Eye (tissue), 1 donor: ENCODE measurements at regions not wholly inside any gene's neighbourhood (a gene's known extent, or its start where the extent isn't known, plus 50 kb on each side); places are given as distances from the start of the nearest gene placed in this dataset.

Experiments
- DNase-seq: peaks from one replicate; pipeline ENCODE4 v3.0.0-alpha.2; 2015

DNA sequence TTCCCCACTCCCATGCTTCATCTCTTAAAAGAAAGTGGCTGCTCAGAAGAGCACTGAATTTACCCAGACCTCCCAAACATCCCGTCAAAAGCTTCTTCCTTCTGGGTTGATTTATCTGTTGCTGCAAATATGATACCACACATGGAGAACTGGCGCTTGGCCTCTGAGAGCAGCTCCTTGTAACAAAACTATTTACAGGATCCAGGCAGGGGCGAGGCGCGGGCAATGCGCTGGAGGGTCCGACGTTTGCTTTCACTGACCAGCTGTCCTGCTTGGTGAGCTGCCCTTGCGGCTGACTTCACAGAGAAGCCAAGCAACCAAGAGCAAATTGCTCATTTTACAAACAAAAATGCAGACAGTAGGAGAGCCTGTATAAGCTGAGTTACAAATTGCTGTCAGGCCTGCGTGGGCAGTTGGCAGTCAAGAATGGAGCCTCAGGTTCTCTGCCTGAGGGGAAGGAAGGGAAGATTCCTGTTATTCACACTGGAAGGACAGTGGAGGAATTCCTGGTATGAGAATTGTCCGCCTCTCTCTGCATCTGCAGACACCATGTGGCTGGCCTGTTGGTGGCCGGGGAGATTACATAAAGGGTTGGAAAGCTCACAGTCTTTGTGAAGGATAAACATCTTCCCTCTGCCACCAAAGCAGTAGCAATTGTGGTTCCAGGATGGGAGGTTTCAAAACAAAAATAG is 192.2 kb upstream of the LEF1 start:
- DNase-seq, result peak; percentile 67

DNA sequence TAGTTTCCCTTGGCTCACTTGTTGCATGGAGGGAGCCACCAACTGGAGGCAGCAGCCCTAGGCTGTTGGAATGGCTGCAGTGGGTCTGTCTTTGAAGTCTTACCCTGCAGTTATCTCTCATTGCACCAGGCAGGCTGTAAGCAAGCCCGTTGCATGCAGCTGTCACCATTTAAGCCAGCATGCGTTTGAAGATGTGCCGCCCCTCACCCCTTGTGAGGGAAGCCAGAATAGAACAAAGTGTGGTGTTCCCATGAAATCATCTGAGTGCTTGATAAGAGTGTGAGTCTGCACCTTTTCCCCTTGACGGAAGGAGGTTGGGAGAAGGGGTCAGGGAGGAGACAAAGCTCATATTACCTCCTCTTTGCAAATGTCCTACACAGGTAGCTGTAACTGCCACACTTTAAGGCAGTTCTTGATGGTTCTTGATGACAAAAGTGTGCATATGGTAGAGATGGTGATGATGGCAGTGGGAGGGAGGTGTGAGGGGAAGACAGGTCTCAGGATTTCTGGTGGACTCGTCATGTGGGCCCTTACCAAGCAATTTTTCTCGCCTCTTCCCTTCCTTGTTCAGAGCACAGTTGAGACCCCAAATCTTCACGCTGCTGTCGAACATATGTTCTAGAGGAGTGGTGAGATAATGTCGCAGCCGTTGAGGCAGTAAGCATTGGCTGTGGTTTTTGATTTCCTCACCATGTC is 191.4 kb upstream of the LEF1 start:
- DNase-seq, result peak; percentile 20

- DNase-seq, result no peak
These were observed 190.6 kb upstream of the LEF1 start for GRCh38 chr4:108359130-108359985.

DNA sequence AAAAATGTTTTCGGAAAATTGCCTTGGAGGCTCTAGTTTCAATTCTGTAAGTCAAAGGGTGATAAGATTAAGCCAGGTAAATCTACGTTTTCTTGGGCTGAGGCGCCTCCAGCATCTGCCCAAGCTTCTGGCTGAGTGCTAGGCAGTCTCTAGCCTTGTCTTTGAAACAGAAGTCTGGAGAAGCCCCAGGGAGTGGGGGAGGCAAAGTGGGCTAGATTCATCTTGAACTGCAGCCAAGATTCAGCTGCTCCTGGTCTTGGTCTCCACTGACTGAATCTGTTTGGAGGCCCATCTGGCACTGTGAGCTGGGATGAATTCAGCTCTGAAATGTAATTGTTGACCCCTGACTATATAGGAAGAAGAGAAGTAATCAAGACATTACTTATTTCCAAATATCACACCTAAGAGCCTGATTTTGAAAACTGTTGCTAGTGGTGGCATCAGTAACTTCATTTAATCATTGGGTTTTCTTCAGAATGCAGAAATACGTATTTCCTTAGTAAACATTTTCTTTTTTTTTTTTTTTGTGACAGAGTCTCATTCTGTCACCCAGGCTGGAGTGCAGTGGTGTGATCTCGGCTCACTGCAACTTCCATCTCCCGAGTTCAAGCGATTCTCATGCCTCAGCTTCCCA is 187.3 kb upstream of the LEF1 start:
- no peak for DNase-seq

- DNase-seq, result no peak
These were observed 186.6 kb upstream of the LEF1 start for GRCh38 chr4:108355186-108355901.

DNA sequence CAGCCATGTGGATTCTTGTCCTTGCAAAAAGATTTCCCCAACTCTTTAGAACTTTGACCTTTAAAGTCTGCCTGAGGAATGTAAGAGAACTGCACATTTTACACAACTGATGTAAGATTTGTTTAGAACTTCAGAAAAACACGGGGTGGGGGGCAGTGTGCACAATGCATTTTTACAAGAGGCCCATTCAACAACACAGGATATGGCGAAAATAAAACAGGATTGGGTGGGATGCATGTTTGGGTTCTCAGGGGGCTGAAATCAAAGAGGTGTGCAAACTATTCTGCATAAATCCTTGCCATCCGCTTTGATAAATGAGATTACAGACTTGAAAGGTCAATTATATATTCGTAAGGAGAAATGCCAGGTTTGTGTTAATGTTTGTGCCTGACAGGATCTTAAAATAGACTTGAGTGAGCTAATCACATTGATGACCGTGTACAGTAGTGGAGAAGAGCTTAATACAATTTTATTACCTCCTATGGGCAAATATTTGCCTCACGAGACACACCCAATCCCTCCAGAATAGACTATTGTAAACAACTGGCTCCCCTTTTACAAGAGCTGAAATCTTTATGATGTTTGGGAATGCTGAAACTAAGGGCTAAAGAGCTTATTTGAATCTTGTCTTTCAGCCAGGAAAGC is 184.1 kb upstream of the LEF1 start:
- peak; percentile 26 for DNase-seq

DNA sequence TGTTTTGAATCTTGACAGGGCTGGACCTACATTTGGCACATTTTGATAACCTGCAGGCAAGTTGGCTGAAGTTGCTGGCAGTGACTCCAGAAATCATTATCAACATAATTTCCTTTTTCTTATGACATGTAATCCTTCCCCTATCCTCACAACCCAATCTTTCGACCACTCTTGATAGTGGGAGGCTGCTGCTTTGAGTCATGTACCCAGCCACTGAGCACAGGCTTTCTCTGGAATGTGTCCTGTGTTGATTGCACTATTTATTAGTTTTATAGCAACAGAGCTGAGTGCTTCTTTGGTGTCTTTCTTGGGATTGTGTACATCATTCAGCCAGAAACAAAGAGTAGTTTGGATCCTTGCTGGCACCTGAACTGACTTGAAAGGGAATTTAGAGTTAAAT is 183.1 kb upstream of the LEF1 start:
- DNase-seq, result no peak

DNA sequence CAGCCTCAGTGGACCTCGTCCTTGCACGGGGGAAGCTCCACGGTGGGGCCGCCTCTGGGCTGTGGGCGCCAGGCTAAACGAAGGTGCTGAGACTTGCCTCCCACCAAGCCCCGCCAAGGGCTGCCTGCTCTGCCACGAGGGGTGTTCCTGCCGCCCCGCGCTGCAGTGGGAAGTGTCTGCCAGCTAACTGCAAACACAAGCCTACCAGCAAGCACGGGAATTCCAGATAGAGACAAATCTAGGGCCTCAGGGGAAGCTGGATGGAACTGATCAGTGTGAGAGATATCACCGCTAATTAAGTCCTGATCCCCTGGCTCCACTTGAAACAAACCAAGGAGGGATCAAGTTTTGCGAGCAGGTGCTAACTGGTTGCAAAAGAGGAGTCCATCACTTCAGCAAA is 181.6 kb upstream of the LEF1 start:
- peak; percentile 45 for DNase-seq

GRCh38 chr4:108346818-108347210 is 178.1 kb upstream of the LEF1 start:
- no peak for DNase-seq

DNA sequence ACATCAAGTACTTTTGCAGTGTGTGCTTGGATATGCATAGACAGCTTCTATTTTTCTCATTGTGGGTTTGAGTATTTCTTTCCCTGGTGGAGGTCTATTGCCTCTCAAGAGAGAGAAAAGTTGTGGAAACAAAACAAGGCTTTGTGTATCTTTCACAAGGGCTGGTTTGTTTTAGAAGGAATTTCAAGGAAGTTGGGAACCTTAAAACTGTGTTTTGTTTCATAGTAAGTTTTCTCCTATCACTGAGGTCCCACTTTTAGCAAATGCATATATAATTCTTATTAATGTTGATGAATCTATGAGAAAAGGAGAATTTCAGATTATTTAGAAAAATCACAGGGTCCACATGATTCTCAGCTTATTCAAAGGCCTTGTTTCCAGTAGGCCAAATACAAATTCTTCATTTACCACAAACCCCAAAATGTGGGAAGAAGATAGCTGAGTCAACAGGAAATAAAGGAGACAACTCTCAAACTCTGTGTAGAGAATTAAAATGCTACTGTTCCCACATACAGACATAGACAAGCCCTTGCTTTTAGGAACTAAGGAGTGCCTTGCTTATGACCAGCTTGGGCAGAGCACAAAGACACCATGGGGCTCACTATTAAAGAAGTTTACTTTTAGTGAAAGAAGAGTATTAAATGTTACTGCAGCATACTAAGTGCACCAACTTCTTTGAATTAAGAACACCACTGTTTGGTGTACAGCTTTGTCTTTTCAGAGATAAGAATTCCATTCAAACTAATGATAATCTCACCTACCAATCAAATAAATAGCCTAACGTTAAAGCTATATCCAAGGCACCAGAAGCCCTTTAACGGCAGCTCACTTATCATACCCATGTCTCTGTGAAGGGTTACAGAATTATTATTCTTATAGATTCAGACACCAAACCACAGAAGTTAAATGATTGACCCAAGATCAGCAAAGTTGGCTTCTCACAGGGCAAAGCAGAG is 177.4 kb upstream of the LEF1 start:
- no peak for DNase-seq

DNA sequence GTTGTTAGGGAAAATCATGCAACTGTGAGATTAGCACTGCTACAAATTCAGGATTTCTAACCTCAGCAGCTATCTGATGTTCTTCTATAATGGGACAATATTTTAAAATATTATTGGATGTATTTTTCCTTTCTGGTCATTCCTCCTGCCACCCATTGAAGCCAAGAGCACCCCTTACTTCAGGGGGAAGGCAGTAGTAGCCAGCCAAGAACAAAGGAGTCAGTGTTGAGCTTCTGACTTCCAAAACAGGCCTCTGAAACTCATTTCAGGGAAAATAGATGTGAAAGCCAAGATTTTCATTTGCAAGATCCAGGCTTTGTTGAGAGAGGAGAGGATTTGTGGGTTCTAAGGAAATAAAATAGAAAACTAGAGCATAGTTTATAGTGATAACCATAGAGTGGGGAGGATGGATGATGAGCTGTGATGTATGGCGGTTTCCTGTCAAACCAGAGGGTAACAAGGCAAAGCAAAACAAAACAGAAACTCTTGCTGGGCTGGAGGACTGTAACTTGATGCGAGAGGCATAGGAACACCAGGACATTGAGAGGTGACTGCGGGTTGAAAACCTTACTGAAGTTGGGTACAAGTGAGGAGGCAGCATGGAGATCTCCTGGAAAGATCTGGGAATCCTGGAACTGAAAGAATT is 173.7 kb upstream of the LEF1 start:
- no peak for DNase-seq

DNA sequence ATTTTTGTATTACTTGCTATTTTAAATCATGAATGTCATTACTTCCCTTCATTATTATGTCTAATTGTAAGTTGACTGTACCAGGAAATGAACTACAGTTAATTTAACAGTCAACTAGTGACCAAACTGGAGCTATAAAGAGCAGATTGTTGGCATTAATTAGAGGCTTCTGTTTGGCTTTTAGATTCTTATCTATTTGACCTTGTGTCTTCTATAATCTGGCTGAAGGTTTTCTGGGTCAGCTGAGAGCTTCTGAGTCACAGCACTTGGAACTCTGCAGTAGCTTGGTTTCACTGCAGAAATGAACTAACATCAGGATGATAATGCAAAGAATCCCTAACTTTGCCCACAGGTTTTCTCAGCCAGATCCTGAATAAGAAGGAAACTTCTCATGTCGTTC is 169.2 kb upstream of the LEF1 start:
- peak; percentile 33 for DNase-seq

GRCh38 chr4:108336076-108336475 is 167.3 kb upstream of the LEF1 start:
- no peak for DNase-seq

DNA sequence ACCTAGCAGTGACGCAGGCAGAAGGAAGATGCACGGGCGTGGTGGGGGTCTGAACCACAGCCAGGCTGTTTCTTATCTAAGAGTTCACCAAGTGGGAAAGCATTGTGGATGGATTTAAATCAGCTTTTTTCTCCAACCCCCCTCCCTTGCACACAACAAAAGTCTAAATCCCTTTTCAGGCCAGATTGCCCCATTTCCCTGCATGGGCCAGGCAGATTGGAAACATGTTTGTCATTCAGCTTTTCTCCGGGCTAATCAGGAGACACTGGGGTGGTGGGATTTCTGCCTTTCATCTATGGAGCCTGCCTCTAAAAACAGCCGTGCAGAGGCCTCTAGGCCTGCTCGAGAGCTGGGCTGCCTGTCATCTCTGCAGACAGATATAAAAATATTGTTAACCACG is 166.3 kb upstream of the LEF1 start:
- DNase-seq, result no peak

DNA sequence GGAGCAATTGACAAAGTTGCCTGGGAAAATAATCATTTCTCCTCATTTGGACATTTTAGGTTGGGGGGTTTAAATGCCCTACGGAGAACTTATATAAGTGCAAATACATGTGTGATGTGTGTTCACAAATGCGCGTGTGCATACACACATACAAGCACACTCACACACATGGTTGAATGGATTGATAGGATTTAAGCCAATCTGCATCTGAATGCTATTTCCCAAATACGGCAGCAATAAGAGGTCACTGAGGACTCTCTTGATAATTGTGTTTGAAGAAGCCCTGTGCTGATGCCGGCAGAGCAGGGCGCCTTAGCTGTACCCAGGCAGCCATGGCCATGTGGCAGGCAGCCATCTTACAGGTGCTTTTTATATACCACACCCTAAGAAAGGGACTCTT is 165.3 kb upstream of the LEF1 start:
- DNase-seq, result peak; percentile 65

- DNase-seq, result no peak
These were observed 164.7 kb upstream of the LEF1 start for GRCh38 chr4:108333353-108333942.

DNA sequence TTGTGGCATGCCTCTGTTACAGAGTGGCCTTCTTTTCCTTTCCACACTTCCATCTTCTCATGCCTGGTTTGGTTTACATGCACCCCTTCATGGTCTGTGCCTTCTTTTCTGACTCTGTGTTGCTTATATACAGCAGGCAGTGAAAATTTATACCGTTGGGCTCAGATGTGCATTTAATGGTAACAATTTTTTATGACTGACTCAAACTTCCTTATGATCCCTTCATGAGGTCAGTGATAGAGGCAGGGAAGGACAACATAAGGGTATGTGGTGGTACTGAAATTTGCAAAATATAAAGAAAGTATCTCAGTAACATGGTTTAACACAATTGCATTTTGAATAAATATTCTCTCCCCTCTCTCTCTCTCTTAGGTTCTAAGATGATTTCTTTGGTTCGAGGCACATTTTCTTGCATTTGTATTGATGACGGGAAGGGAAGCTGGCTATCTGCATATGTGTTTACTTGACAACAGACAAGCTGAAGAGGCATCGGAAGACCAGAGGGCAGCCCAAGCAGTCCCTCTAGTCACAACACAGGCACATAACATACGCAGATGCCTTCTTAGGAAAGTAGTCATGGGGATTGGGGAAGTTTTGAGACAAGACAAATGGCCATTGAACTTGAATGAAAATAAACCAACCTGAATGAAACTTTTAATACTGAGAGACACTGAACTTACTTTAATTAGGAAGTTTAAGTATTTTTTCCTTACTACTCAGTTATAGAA is 163.3 kb upstream of the LEF1 start:
- DNase-seq, result no peak

DNA sequence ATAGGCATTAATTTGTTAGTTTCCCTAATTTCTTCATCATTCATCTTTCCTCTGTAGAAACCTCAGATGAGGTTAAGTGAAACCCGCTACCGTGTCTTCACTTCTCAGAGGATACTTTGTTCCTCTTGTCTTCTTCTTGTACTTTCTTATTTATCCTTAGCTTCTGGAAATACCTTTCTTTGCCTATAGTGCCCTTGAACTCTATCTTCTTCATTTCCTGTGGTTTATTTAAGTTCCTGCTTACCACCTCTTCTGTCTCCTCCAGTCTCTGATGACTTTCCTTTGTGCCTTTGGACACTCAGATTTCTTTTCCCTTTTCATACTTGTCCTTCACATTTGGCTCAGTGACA is 159.6 kb upstream of the LEF1 start:
- no peak for DNase-seq

DNA sequence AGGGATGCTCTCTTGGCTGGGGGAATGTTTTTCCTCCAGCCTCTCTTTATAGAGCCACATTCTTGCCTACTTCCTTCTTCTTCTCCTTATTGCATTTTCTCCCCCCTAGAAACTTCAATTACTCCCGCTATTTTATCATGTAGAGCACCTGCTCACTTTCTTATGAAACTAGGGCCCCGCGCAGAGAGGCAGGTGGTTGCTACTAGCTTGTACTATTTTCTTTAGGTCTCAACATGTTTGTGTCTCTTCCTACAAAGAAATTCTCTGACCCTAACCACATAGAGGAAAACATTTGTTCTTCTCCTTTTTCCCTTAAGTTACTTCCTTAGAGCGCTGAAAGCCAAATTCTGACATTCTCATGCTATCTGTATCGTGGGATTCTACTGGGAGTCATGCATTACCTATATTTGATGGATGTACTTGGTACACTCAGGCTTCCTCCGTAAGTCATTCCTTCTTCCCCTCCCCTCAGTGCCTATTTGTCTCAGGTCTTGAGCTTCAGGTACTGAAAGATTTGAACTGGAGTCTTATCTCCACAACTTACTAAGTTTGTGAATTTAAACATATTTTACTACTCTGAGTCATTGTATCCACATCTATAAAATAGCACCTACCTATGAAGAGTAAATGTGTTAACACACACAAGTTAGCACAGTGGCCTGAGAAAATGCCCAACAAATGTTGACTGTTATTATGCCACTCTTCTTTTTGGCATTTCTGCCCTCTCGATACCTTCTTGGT is 159.1 kb upstream of the LEF1 start:
- DNase-seq, result no peak
